GM18519 (cell line): ENCODE measurements at regions not wholly inside any gene's neighbourhood (a gene's known extent, or its start where the extent isn't known, plus 50 kb on each side); places are given as distances from the start of the nearest gene placed in this dataset.

Experiments used
- ATAC-seq: cut with Tn5 transposase; IDR thresholded peaks from one replicate; pipeline ENCODE4 v1.9.1; 2021; ENCODE audit warnings: mild to moderate bottlenecking, moderate library complexity; ENCODE audit not compliant: unreplicated experiment, low FRiP score

DNA sequence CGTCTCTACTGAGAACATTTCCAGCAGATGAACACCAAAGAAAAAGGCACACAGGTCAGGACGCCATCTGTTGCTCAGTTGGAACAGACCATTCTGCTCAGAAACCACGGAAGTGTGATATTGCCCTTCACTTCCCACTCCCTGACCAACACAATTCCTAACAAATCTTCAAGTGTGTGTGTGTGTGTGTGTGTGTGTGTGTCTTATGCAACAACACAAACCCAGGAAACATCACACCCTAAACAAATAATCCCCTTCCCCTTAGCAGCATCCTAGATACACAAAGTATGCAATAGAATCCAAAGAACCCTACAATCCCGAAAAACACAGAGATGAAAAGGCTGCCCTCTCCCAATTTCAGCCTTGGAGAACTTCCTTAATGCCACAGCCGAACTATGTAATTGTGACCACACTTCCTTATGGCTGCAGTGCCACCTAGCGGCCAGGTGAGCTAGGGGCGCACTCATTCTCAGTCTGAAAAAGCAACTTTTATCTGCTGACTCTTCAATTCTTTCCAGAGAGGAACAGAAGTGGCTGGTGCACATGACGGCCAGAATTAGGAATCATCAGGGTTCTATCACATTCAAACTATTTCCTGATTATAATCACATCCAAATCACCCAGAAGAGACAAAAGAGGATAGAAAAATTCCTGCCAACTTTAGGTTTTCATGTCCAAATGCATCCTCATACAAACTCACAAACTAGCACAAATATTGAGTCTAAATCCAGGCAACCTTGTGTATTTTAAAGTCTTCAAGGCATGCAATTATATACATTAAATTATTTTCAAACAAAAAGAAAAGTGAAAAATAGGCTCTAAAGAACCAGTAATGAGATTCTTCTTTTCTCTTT, 164.9 kb downstream of the DHX15 start:
- ATAC-seq, result peak; percentile 89

DNA sequence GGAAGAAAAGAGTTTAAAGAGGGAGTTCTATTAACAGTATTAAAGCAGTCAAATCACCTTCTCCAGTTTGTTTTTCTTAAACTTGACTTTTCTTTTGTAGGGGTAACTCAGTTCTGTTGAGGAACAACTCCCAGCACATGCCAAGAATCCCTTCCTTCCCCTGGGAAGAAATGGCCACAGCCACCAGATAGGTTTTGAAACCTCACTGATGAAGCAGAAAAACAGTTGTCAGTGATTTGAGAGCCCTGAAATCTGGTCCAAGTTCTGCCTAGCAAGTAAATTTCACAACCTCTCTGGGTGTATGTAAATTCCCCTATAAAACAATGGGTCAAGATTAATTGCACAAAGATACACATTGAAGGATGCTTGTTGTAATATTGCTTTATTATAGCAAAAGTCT, 167.1 kb downstream of the DHX15 start:
- ATAC-seq, result no peak

GRCh38 chr4:24416293-24416692, 168.1 kb downstream of the DHX15 start:
- no peak for ATAC-seq

DNA sequence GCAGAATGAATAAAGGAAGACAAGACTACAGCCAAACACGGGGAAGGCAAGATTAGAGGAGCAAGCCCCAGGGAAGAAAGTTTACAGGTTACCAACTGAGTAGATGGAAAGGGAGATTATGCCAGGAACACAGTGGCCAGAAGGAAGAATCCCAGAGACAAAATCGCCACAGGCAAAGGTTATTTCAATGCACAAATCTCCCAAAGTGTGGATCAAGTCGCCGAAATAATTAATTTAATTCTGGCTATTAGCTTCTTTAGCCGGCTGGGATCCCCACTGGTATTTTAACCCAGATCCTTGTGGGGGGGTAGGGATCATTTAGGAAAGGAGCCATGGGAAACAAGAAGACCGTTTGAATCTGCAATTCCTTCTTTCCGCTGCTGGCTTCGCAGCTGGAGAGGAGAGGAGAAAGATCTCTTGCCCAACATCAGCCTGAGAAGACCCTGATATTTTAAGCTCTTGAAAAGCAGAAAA, 171.0 kb downstream of the DHX15 start:
- no peak for ATAC-seq

- ATAC-seq, result no peak
Observed at GRCh38 chr4:24411806-24412205, 172.5 kb downstream of the DHX15 start.

DNA sequence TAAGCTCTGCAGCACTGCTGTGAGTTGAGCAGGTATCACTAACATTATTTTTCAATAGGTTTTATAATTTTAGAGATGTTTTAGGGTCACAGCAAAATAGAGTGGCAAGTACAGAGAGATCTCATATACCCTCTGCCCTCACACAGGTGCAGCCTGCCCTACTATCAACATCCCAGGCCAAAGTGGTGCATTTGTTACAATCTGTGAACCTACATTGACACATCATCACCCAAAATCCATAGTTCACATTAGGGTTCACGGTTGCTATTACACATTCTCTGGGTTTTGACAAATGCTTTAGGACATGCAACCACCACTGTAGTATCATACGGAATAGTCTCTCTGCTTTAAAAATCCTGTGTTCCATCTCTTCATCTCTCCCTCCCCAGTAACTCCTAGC, 173.1 kb downstream of the DHX15 start:
- ATAC-seq, result no peak

GRCh38 chr4:24408640-24409039, 175.7 kb downstream of the DHX15 start:
- ATAC-seq, result no peak

GRCh38 chr4:24405926-24406325, 178.4 kb downstream of the DHX15 start:
- ATAC-seq, result no peak

GRCh38 chr4:24405341-24405740, 179.0 kb downstream of the DHX15 start:
- no peak for ATAC-seq

- ATAC-seq, result no peak
Observed at GRCh38 chr4:24404281-24404680, 180.1 kb downstream of the DHX15 start.

GRCh38 chr4:24403265-24403664, 181.1 kb downstream of the DHX15 start:
- no peak for ATAC-seq

DNA sequence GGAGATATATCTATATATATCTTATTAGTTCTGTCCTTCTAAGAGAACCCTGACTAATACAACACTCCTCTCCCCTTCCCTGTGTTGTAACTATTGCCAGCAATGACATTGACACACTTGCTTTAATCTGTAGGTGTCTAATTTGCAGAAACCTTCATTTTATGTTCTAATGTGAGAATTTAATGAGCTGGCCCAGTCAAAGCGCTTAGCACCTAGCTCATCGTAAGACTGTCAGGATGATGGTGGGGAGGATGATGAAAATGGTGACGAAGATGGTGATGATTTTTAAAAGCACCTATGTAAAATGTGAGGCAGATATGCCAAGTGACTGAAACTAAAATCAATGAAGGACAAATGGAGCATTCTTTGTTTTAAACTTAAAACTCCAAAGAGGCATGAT, 183.8 kb downstream of the DHX15 start:
- ATAC-seq, result no peak

- ATAC-seq, result no peak
Observed at GRCh38 chr4:24396988-24397387, 187.4 kb downstream of the DHX15 start.

GRCh38 chr4:24395937-24396336, 188.4 kb downstream of the DHX15 start:
- no peak for ATAC-seq

DNA sequence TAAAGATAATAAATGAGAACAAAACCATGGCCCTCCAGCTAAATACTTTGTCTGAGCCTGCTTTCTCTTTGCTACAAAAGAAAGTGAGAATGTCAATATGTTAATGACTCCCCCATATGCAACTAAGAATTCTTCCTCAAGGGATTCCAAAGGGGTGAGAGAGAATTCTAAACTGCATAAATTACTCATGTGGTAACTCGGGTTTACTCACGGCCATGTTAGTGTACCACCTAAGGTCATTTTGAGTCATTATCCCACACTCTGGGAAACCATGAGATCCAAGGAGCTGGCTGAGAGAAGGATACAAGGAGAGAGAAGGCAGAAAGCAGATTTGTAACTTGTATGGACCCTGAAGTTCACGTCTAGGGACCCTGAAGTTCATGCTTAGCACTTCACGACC, 190.3 kb downstream of the DHX15 start:
- ATAC-seq, result no peak

DNA sequence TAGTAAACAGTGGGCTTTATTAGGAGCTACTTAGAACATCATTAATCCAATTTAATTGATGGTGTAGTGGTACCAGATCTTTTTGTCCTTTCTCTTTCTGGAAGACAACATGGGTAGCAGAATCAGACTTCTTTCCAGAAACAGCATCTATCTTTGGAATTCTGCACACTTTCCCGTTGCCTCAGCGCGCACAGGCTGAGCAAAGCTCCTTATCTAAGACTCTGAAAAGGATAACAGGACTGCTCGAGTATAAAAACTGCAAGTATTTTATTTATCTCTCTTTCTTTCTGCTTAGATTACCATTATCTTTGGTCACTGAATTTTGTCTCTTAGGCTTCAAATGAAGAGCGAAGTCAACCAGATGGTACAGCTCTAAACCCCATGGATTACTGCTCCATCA, 191.7 kb downstream of the DHX15 start:
- ATAC-seq, result no peak

- peak; percentile 99 for ATAC-seq
Observed at GRCh38 chr4:24382381-24382780, 202.0 kb downstream of the DHX15 start.

DNA sequence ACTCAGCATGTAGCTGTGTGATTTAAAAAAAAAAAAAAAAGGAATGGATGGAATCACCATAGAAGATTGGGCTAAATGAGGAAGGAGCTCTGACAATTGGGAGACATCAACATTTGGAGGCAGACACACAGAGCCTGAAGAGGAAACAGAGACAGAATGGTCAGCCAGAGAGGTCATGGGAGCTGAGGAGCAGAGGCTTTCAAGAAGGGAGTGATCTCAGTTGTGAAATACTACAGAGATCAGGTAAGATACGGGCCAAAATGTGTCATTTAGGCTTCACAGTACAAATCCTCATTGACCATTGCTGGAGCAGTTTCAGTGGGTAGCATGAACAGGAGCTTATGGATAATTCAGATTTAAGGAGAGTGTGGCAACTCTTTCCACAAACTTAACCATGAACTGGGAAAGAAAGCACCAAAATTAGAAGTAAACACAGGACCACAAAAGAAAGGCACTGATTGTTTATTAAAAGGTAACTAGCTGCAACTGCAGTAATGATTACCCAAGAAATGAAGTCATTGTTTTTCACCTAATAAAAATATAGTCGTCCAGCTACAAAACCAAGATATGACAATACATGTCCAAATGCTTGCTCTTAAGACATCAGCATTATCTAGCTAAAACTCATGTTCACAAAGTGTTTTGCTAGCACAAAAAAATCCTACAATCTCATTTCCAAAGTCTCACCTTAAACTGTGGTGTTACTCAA, 203.2 kb downstream of the DHX15 start:
- no peak for ATAC-seq

DNA sequence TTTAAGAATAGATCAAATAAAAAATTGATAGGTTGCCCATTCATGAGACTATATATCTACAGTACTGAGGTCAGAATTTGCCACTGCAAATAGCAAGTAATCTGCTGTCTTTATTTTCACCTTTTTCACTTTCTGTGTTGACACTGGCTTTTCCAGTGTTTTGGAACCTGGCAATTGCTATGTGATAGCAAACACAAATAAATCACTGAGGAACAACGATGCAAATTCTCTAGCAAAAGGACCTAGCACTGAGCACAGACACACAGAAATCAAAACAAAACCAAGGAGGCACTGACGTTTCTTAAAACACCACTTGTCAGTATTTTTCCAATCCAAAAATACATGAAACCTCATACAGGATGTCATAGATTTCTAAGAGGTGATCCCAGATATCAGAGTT, 210.7 kb downstream of the DHX15 start:
- ATAC-seq, result no peak

- no peak for ATAC-seq
Observed at GRCh38 chr4:24372881-24373280, 211.5 kb downstream of the DHX15 start.

- ATAC-seq, result no peak
Observed at GRCh38 chr4:24372341-24372740, 212.0 kb downstream of the DHX15 start.

GRCh38 chr4:24370421-24370820, 213.9 kb downstream of the DHX15 start:
- ATAC-seq, result no peak
